ENCODE measurements at regions not wholly inside any gene's neighbourhood (a gene's known extent, or its start where the extent isn't known, plus 50 kb on each side); places are given as distances from the start of the nearest gene placed in this dataset.

DNA sequence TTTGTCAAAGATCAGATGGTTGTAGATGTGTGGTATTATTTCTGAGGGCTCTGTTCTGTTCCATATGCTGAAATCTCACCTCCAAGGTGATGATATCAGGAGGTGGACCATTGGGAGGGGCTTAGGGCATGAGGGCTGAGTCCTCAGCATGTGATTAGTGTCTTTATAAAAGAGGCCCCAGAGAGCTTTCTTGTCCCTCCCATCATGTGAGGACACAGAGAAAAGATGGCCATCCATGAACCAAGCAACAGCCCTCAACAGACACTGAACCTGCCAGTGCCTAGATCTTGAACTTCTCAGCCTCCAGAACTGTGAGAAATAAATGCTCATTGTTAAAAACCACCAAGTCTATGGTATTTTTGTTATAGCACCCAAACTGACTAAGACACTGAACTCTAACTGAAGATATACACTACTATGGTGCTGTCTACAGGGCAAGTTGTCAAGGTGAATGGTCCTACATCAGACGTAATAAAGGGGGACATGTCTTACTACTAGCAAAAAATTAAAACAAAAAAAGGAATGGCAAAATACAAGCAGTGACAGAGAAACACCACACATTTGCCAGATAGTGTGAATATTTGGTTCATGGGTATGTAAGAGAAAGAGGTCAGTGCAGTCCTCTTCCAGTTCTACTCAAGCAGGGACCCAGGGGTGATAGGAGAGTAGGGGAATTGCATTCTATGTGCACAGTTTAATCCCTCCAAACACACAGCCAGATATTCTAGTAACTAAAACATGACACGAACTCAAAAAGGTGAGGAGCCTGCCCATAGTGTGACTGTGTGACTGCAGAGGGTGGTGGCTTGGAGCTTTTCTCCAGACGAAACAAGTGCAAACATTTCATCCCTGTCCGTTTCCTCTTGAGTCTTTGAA, 164.4 kb upstream of the MYCN start:
- TF ChIP-seq CTCF (IDR thresholded peaks at IDR 0.05; ENCODE audit: low read length, missing control alignments): no peak
- no peak for DNase-seq (ENCODE audit: low read depth)
- no peak overlapping the region for H3K4me3 ChIP-seq (replicated peaks; ENCODE audit: low read depth, low read length)

DNA sequence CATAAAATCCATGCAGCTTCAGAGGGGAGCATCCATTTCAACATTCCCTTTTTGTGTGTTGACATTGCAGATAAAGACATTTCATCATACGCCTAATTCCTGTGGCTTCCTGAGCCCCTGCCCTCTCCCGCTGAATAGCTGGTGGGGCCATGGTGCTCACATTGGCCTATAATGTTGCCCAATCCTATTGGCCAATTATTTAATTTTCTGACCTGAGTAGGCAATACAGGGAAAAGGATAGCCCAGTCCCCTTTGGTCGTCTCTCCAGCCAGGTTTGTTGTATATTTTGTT, 163.8 kb upstream of the MYCN start:
- TF ChIP-seq CTCF (IDR thresholded peaks at IDR 0.05; ENCODE audit: low read length, missing control alignments): no peak

DNA sequence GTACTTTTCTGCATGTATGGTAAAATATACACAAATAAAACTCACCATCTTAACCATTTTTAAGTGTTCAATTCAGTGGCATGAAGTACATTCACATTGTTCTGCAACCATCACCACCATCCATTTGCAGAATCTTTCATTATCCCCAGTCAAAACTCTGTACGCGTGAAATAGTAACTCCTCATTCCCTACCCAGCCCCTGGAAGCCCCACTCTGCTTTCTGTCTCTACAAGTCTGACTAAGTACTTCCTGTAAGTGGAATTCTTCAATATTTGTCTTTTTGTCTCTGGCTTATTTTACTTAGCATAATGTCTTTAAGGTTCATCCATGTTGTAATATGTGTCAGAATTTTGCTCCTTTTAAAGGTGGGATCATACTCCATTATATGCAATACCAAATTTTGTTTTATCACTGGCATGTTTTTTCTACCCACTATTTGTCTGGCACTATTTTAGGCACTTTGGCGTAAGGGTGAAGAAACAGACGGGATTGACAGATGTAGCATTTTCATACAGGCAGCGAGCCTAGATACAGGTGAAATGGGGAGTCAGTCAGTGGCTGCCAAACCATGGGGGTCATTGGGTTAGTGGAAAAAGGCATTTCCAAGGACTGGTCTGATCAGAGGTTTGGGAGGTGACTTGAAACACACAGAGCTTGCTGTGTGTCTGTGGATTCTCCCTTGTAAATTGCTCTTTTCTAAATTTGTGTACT, 163.2 kb upstream of the MYCN start:
- no peak for DNase-seq (ENCODE audit: low read depth)
- TF ChIP-seq CTCF (IDR thresholded peaks at IDR 0.05; ENCODE audit: low read length, missing control alignments): no peak
- no peak overlapping the region for H3K4me3 ChIP-seq (replicated peaks; ENCODE audit: low read depth, low read length)

More for the DNA sequence above, 163.8 kb upstream of the MYCN start:
- DNase-seq (ENCODE audit: low read depth): peak; percentile 56
- H3K4me3 ChIP-seq (replicated peaks; ENCODE audit: low read depth, low read length): no peak overlapping the region

- no peak overlapping the region for H3K4me3 ChIP-seq (replicated peaks; ENCODE audit: low read depth, low read length)
- no peak for DNase-seq (ENCODE audit: low read depth)
- no peak for TF ChIP-seq CTCF (IDR thresholded peaks at IDR 0.05; ENCODE audit: low read length, missing control alignments)
These were observed 162.5 kb upstream of the MYCN start for GRCh38 chr2:15777795-15778371.

DNA sequence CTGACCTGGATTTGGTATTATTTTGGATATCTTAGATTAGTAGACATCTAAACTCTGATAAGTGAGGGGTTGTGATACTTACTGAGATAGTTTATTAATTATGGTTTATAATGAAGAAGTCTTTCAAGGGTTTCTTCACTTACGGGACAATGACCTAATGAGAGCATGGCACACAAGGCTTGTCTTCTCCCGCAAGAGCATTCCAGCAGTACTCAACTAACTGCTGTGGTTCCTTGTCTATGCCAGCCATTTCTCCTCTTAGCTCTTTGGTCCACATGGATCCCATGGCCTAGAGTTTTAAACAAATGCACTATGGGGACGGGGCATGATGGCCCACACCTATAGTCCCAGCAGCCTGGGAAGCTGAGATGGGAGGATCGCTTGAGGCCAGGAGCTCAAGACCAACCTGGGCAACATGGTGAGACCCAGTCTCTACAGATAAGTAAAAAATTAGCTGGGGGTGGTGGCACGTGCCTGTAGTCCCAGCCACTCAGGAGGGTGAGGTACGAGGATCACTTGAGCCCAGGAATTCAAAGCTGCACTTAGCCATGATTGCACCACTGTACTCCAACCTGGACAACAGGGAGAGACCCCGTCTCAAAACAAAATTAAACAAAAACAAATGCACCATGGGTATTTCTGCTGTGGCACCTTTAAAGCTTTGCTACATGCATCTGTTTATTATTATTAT, 161.7 kb upstream of the MYCN start:
- no peak overlapping the region for H3K4me3 ChIP-seq (replicated peaks; ENCODE audit: low read depth, low read length)
- no peak for DNase-seq (ENCODE audit: low read depth)
- TF ChIP-seq CTCF (IDR thresholded peaks at IDR 0.05; ENCODE audit: low read length, missing control alignments): no peak

- H3K4me3 ChIP-seq (replicated peaks; ENCODE audit: low read depth, low read length): no peak overlapping the region
- no peak for TF ChIP-seq CTCF (IDR thresholded peaks at IDR 0.05; ENCODE audit: low read length, missing control alignments)
- DNase-seq (ENCODE audit: low read depth): no peak
These were observed 160.8 kb upstream of the MYCN start for GRCh38 chr2:15779381-15780041.
